Raji (cell line): ENCODE measurements at regions not wholly inside any gene's neighbourhood (a gene's known extent, or its start where the extent isn't known, plus 50 kb on each side); places are given as distances from the start of the nearest gene placed in this dataset.

Experiments used
- POLR2A ChIP-seq: IDR thresholded peaks from 2 replicates; pipeline ENCODE4 v1.6.1; 2011; ENCODE audit warnings: low read depth, low read length, control low read depth; ENCODE audit not compliant: insufficient read depth

GRCh38 chr1:199522936-199523335 is 504.6 kb upstream of the NR5A2 start:
- TF ChIP-seq POLR2A: no peak

GRCh38 chr1:199529324-199529723 is 498.2 kb upstream of the NR5A2 start:
- TF ChIP-seq POLR2A: no peak

- no peak for TF ChIP-seq POLR2A
Measured at GRCh38 chr1:199545780-199546179, 481.7 kb upstream of the NR5A2 start.

- no peak for TF ChIP-seq POLR2A
Measured at GRCh38 chr1:199546323-199546722, 481.2 kb upstream of the NR5A2 start.

- no peak for TF ChIP-seq POLR2A
Measured at GRCh38 chr1:199549421-199549820, 478.1 kb upstream of the NR5A2 start.

- TF ChIP-seq POLR2A: no peak
Measured at GRCh38 chr1:199550199-199551065, 477.1 kb upstream of the NR5A2 start.

- no peak for TF ChIP-seq POLR2A
Measured at GRCh38 chr1:199551967-199552565, 475.4 kb upstream of the NR5A2 start.

- TF ChIP-seq POLR2A: no peak
Measured at GRCh38 chr1:199553104-199553503, 474.4 kb upstream of the NR5A2 start.

- TF ChIP-seq POLR2A: no peak
Measured at GRCh38 chr1:199561334-199561733, 466.2 kb upstream of the NR5A2 start.

GRCh38 chr1:199573047-199573446 is 454.5 kb upstream of the NR5A2 start:
- TF ChIP-seq POLR2A: no peak

GRCh38 chr1:199574950-199575349 is 452.6 kb upstream of the NR5A2 start:
- TF ChIP-seq POLR2A: no peak

GRCh38 chr1:199580300-199580699 is 447.2 kb upstream of the NR5A2 start:
- TF ChIP-seq POLR2A: no peak

GRCh38 chr1:199585392-199585791 is 442.1 kb upstream of the NR5A2 start:
- TF ChIP-seq POLR2A: no peak

GRCh38 chr1:199590708-199591107 is 436.8 kb upstream of the NR5A2 start:
- no peak for TF ChIP-seq POLR2A

- no peak for TF ChIP-seq POLR2A
Measured at GRCh38 chr1:199591468-199591867, 436.0 kb upstream of the NR5A2 start.

- TF ChIP-seq POLR2A: no peak
Measured at GRCh38 chr1:199593475-199593874, 434.0 kb upstream of the NR5A2 start.
